Activated naive CD8-positive, alpha-beta T cell treated with anti-CD3 and anti-CD28 coated beads for 36 hours (primary cell): ENCODE measurements at regions not wholly inside any gene's neighbourhood (a gene's known extent, or its start where the extent isn't known, plus 50 kb on each side); places are given as distances from the start of the nearest gene placed in this dataset.
"Not testable (repeated sequence)": the region's sequence is repeated elsewhere in the genome, so short reads cannot be mapped to it uniquely, and the experiment has no call there.

Experiments
- DNase-seq: peaks from one replicate; pipeline ENCODE4 v3.0.0; 2021
- H3K27ac Mint-ChIP-seq: one replicate; pipeline ENCODE4 v1.8.0; 2022; ENCODE audit warnings: mild to moderate bottlenecking, moderate library complexity, mixed read lengths
- H3K27me3 Mint-ChIP-seq: one replicate; pipeline ENCODE4 v1.8.0; 2022; ENCODE audit warnings: mild to moderate bottlenecking, mixed read lengths
- H3K36me3 Mint-ChIP-seq: one replicate; pipeline ENCODE4 v1.8.0; 2021; ENCODE audit warnings: mild to moderate bottlenecking, mixed read lengths
- H3K4me1 Mint-ChIP-seq: one replicate; pipeline ENCODE4 v1.8.0; 2021; ENCODE audit warnings: mixed read lengths
- H3K4me3 Mint-ChIP-seq: one replicate; pipeline ENCODE4 v1.8.0; 2022; ENCODE audit warnings: mild to moderate bottlenecking, moderate library complexity, mixed read lengths
- H3K9me3 Mint-ChIP-seq: one replicate; pipeline ENCODE4 v1.8.0; 2022; ENCODE audit warnings: mixed read lengths

DNA sequence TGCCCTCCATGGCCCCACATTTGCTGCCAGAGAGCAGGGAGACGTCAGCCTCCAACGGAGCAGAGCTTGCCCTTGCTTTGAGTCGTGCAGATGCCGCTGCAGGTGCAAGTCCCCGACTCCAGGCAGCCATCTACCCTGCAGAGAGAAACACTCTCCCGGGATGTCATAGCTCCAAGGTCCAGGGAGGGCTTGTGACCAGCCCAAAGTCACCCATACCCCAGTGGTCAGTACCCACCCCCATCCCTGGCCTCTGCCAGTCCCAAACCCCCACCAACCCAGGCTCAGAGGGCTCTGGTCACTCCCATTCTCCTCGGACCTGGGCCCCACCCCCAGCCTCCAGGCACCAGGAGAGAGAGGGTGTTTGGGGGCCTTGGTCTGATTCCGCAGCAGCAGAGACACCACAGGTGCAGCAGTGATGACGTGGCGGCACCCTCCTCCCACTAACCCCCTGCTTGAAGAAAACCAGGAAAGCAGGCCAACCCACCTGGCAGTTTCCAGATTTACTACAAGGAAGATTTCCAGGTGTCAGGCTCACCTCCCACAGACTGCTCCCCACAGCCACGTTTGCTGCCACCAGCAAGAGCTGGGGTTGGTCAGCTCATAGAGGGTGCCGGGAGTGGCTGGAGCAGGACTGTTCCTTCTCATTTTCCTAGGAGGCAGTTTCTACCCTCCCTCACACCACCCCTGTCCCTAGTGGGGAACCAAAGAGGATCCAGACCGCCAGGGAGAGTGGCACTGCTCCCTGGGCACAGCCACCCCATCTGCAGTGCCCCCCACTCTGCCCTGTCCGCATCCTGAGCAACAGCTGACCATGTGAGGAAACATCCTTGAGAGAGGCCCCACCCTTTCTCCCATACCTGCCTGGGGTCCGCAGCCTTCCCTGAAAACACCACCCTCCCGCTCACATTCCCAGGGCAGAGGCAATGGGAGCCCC, 132.4 kb downstream of the TNFRSF13B start:
- H3K27ac Mint-ChIP-seq, H3K4me3 Mint-ChIP-seq, H3K9me3 Mint-ChIP-seq, DNase-seq, H3K4me1 Mint-ChIP-seq, H3K27me3 Mint-ChIP-seq, H3K36me3 Mint-ChIP-seq: not testable (repeated sequence)

DNA sequence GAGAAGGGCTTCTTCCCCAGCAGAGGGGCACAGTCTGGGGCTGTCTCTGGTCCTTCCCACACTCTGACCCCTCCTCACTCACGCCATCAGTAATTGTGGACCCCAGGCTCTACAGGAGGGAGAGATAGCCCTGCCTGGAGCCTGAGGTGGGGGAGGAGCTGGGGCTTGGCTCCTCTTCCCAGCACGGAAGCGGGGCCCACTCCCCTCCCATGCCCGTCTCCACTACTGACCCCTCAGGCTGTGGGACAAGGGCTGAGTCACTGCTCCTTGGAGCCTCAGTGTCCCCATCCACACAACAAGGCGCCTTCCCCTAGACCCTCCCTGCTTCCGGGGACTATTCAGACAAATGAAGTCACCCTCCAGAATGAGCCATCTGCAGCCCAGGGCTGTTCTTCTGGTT, 133.1 kb downstream of the TNFRSF13B start:
- H3K9me3 Mint-ChIP-seq, H3K4me3 Mint-ChIP-seq, H3K27ac Mint-ChIP-seq, DNase-seq, H3K36me3 Mint-ChIP-seq, H3K27me3 Mint-ChIP-seq, H3K4me1 Mint-ChIP-seq: not testable (repeated sequence)

DNA sequence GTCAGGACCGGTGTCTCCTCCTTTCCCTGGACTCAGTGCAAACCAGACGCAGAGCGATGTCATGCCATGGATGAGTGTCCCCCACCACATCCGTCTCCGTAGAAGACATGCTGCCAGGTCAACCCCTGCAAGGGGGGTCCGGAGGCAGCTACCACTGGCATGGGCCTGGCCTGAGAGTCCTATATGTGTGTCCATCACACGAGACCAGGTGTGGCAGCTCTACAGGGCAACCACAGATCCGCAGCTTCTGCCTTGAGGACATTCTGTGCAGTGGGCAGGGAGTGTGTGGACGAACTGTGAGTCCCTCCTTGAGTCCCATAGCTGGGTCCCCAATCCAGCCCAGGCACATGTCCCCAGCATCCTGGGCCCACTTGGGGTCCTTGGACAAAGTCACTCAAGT, 133.6 kb downstream of the TNFRSF13B start:
- H3K9me3 Mint-ChIP-seq, H3K27ac Mint-ChIP-seq, H3K27me3 Mint-ChIP-seq, H3K4me1 Mint-ChIP-seq, DNase-seq, H3K4me3 Mint-ChIP-seq, H3K36me3 Mint-ChIP-seq: not testable (repeated sequence)

DNA sequence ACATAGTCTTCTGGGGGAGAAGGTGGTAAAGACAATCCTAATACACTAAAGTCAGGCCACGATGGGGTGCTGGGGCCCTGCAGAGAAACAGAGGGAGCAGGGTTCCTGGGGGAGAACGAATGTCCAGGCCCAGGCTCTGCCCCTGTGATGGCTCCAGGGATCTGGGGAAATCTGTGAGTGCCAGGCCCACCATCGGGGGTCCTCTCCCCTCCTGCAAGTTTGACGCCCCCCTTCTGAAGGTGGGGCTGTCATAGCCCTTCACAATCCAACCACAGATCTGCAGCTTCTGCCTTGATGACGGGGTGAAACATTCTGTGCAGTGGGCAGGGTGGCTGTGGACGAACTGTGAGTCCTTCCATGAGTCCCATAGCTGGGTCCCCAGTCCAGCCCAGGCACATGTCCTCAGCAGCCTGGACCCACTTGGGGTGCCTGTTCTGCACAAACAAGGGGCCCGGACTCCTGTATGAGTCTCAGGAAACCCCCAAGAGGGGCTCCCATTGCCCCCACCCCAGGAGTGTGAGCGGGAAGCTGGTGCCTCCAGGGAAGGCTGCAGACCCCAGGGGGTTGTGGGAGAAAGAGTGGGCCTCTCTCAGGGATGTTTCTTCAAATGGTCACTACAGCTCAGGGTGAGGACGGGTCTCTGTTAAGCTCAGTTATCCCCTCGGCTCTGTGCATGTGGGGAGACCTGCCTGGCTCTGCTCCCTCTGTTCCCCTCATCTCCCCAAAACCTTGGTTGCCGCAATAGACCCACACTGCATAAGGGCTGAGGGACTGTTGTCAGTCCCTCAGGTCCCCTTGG, 134.3 kb downstream of the TNFRSF13B start:
- not testable (repeated sequence) for DNase-seq, H3K27ac Mint-ChIP-seq

DNA sequence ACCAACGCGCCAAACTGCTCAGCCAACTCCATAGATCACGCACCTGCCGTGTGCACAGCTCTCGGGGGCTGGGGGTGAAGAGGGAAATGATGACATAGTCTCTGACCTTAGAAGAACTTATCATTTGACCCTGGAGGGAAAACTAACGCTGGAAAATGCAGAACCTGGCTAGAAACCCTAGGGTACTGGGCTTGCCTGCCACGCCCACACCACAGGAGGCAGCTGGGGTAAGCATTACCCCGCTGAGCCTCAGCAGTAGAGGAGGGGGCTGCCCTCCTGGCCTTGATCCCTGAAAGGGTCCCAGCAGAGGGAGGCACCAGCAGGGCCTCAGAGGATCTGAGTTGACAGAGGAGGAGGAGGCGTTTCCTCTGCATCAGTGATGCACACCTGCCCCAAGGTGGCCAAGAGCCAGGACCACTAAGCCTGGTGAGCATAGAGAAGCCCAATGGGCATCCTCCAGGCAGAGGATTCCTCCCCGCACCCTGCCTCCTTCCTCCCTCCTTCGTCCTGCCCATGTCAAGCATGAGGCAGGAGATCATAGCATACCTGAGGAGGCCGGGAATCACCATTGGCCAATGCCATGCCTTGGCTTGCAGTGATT, 135.5 kb downstream of the TNFRSF13B start:
- H3K4me1 Mint-ChIP-seq, H3K4me3 Mint-ChIP-seq, H3K27me3 Mint-ChIP-seq, H3K9me3 Mint-ChIP-seq, H3K27ac Mint-ChIP-seq, H3K36me3 Mint-ChIP-seq, DNase-seq: not testable (repeated sequence)

More for the DNA sequence above, 134.3 kb downstream of the TNFRSF13B start:
- not testable (repeated sequence) for H3K27me3 Mint-ChIP-seq, H3K4me1 Mint-ChIP-seq, H3K4me3 Mint-ChIP-seq, H3K36me3 Mint-ChIP-seq, H3K9me3 Mint-ChIP-seq

DNA sequence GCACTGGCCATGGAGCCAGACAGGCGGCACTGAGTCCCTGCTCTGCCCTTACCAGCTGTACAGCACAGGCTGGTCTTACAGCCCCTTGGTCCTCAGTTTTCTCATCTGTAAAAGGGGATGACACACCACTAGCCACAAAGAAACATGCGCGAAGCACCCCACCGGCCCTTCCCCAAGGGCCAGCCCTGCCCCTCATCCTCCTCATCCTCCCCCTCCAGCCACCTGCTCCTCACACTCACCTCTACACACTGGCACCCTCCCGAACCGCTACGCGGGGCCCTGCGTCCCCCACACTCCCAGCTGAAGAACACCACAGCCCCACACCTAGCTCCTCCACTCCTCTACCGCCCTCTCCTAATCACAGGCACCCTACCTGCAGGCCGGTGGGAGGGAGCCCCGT, 138.4 kb downstream of the TNFRSF13B start:
- H3K36me3 Mint-ChIP-seq, H3K27me3 Mint-ChIP-seq, H3K4me3 Mint-ChIP-seq, H3K27ac Mint-ChIP-seq, H3K9me3 Mint-ChIP-seq, H3K4me1 Mint-ChIP-seq, DNase-seq: not testable (repeated sequence)

DNA sequence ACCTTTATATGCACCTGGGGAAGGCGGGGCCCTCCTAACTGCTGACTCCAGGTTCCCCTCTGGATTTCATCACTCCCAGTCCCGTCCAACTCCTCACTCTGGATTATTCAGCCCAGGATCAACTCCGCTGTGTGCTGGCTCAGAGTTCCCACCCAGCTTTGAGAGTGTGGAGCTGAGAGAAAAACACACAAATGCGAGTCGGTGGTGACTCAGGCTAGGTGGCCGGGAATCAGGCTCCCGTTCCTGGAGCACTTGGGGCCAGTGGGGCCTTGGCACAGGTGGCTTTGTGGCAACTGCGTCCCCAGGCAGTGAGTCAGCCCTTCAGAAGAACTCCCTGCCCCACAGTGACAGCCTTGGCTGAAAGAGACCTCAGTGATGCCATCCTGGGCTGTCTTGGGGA, 139.1 kb downstream of the TNFRSF13B start:
- H3K36me3 Mint-ChIP-seq, H3K27me3 Mint-ChIP-seq, H3K4me3 Mint-ChIP-seq, H3K9me3 Mint-ChIP-seq, H3K27ac Mint-ChIP-seq, DNase-seq, H3K4me1 Mint-ChIP-seq: not testable (repeated sequence)

DNA sequence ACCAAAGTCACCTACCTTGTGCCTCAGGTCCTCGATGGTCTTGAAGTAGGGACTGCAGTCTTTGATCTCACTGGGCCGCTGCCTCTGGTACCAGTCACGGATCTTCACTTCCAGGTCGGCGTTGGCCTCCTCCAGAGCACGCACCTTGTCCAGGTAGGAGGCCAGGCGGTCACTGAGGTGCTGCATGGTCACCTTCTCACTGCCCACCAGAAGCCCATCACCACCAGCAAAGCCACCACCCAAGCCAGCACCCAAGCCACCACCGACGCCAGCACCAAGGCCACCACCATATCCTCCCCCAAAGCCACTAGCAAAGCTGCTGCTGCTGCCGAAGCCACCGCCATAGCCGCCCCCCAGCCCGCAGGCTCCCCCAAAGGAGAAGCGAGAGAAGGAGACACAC, 139.7 kb downstream of the TNFRSF13B start:
- not testable (repeated sequence) for H3K27me3 Mint-ChIP-seq, H3K4me3 Mint-ChIP-seq, H3K27ac Mint-ChIP-seq, H3K9me3 Mint-ChIP-seq, H3K36me3 Mint-ChIP-seq, DNase-seq, H3K4me1 Mint-ChIP-seq

DNA sequence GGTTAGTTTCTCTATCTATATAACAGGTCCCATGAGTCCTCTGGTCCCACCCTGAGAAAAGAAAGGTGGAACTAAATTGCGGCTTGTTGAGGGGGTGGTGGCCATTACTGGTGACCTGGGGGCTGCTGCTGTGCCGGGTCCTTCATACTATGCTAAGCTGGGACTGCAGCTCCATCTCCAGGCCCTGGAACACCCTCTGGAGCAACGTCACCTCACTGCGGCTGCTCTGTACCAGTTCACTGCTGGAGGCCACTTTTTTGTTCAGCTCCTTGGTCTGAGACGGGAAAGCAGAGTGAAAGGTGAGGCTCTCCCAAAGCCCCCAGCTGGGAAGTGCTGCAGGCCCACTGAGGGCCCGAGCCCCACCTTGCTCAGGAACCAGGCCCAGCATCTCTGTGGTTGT, 140.7 kb downstream of the CCDC144A start:
- not testable (repeated sequence) for H3K4me1 Mint-ChIP-seq, H3K27me3 Mint-ChIP-seq, H3K9me3 Mint-ChIP-seq, H3K36me3 Mint-ChIP-seq, H3K27ac Mint-ChIP-seq, DNase-seq, H3K4me3 Mint-ChIP-seq

DNA sequence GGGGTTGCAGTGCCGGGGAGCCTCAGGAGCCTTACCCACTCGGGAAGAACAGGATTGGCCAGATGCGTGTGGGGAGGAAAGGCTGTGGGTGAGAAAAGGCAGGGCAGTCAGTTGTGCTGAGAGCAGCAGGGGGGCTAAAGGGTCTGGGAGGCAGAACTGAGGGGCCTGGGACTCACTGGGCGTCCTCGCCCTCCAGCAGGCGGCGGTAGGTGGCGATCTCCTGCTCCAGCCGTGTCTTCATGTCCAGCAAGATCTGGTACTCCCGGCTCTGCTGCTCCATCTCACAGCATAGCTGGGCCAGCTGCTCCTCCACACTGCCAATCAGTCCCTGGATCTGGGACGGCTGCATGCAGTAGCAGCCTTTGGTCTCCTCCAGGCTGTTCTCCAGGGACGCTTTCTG, 140.2 kb downstream of the CCDC144A start:
- not testable (repeated sequence) for H3K4me1 Mint-ChIP-seq, H3K27ac Mint-ChIP-seq, H3K36me3 Mint-ChIP-seq, H3K4me3 Mint-ChIP-seq, H3K27me3 Mint-ChIP-seq, H3K9me3 Mint-ChIP-seq, DNase-seq
